NCI-H1436 treated with DMSO at 0.1 percent for 48 hours (cell line): ENCODE measurements at regions not wholly inside any gene's neighbourhood (a gene's known extent, or its start where the extent isn't known, plus 50 kb on each side); places are given as distances from the start of the nearest gene placed in this dataset.

ENCODE experiments used
- DNase-seq: peaks from one replicate; lab custom pipeline; 2025; lab: John Stamatoyannopoulos, UW

DNA sequence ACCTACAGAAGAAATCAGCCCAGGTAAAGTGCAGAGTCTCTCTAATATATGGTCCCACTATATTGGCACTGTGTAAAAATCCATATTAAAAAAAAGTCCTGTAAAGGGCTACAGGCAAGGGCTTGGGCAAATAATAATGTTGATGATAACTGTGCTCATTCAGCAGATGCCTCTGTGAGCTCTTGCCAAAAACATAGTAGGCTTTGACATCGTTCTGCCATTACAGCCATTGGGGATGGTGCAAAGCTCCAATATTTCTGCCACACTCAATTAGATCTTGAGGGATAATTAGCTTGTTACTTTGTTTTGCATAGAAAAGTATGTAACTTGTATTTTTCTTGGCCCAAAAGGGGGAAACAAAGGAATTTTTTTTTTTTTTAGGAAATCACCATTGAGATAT, 645.5 kb upstream of the FAM241A start:
- no peak for DNase-seq

DNA sequence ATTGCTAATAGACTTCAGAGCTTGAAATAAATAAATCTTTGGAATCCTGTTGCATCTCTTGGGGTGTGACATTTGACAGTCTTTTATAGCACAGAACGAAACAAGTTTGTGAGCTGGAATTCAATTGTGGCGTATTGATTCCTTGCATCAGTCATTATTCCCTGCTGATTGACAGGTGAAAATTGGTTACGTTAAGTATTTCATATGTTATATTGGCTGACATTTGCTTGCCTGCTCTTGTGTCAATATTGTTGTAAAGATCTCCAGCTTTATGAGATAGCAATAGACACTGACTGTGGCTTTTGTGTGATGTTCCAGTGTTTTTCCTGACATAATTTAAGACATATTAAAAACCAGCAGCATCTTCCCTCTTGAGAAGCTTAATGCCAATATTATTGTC, 644.4 kb upstream of the FAM241A start:
- DNase-seq = no peak

DNA sequence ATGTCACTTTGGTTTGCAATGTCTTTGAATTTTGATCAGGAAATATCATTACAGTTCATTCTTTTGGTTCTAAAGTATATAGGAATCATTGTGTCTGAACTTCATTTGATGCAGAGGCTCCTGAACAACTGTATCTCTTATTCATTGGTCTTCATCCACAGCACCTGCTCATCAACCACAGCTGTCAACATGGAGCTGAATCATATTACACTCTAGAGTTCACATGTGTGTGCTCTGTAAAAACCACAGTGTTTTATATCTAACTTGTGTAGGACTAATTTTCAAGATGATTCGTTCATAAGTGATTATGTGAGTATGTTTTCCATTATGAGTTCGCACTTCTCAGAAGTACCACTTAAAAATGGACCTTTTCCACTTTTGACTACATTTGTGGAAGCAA, 643.3 kb upstream of the FAM241A start:
- no peak for DNase-seq

DNA sequence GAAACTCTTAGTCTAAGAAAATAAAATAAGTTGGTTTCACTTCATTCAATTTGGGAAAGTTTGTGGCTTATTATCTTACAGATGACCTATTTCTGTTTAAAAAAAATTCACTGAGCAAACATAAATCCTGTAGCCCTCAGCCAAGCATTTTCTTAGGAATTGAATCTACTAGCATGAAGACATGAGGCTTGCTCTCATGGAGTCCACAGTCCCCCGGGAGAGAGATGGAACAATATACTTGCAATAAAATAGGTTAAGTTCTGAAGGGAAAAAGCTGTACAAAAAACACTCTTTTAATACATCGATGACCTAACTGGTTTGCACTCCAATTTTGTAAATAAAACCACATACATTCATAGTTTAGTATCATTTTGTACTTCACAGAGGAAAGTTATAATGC, 642.6 kb upstream of the FAM241A start:
- no peak for DNase-seq

DNA sequence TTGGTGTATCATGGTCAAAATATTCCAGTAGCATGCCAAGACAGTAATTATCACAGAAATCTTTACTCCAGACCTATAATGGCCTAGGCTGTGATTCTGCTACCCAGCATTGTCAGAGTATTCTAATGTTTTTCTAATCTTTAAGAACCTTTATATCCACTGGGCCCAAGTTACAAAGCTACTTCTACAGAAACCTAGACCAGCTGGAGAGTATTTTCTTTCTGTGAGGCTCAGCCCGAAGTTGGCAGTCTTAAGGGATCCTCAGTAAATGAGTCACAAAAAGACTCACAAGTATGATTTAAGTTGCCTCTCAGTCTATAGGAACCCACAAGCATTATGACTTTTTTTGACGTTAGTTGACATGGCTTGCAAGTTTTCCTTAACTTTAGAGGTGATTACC, 638.5 kb upstream of the FAM241A start:
- no peak for DNase-seq

DNA sequence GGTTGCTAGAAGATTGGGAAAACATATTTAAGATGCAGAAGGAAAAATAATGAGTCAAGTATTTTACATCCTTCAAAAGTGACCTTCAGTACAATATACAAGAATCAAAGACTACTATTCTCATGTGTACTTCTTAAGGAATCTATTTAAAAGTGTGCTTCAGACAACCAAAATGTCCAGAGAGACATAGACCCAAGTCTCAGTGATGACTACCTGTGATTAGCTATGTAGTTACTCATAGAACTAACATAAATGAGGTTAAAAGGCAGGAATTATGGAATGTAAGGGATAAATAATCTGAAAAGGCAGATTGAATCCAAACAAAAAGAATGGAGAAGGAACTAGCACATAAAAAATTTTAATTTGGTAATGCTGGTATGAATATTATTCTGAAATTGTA, 634.7 kb upstream of the FAM241A start:
- DNase-seq = no peak

DNA sequence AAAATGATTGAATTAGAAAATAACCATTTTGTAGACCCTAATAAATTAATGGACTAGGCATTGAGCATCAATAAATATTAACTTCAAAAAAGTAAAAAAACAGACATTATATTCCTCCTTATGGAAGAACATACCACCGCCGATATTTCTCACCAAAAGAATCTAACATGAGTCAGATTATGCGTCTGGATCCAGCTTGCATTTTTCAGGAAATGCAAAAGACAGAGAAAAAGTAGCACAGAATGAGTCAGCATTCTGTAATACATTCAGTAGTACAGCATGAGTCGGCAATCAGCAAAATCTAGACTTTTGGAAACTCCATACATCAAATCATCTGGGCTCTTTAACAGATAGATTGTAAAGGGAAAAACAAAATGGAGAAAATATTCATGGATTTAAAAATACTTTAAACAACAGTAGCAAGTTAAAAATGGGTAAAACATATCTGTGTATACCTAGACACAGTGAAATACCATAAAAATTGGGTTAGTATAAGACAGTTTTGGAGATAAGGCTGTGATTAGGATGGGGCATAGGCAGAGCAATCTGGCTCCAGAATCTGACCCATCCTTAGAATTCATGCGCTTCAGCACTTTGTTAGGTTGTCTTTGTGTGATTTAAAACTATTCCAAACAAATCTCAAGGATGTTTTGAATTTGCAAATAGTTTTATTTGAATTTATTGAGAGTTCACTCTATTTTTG, 633.0 kb upstream of the FAM241A start:
- no peak for DNase-seq

DNA sequence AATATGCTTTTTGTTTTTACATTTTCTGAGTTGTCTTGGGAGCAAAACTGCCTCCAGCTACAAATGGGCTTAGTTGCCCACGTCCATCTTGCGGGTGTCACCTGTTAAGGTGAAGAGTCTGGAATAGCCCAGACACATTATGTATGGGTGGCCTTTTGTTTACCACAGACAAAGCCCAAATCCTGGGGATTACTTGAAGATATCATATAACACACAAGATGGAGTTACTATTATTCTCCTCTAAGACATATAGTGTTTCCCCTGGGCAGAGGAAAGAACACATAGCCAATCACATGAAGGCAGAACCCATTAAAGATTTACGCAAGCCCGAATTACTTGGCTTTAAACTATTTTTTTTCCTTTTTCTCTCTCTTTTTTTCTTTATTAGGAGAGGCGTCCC, 625.6 kb upstream of the FAM241A start:
- DNase-seq = no peak

DNA sequence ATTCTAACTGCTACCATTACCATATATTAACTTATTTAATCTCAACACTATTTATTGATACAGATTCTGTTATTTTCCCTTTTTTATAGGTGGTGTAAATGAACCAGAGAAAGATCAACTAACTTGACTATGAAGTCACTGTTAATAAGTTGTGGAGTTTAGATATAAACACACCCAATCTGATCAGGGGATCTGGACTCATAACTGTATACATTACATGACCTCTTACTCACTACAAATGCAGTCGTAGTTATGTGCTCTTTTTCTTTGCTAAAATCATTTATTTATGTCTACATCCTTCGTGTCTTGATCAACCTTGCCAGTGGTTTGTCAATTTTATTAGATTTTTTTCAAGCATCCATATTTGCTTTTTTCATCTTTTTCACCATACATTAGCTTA, 614.8 kb upstream of the FAM241A start:
- DNase-seq = no peak

DNA sequence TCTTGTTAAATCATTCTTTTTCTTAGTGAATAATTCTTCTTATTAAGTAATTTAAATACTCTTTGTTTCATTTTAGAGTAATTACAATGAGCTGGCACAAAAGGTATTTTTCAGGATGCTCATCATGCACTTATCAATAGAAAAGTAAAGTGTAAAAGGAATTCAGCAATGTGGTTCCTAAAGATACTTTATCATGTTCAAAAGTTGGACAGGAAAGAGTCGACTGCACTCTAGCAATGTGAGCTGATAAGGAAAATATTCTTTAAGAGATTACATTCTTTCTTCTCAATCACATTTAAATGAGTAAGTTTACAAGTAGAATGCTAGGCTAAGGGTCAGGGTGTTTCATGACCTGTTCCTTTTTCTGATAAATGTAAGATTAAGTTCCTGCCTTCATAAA, 609.5 kb upstream of the FAM241A start:
- DNase-seq = no peak

DNA sequence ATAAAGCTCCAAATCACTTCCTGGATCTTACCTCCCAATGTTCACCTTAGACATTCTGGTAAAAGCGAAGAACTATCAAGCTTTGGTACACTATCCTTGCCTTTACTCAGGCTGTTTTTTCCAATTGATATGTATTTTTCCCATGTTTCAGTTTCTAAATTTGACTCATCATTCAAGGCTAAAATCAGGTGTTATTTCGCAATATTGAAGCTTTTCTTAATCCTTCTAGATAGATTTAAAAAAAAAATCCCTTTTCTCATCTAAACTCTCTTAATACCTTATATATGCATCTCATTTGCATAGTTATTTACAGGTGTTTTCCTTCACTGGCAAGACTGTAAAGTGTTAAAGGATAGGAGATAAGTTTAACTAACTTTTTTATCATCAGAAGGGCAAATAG, 608.1 kb upstream of the FAM241A start:
- DNase-seq = no peak

DNA sequence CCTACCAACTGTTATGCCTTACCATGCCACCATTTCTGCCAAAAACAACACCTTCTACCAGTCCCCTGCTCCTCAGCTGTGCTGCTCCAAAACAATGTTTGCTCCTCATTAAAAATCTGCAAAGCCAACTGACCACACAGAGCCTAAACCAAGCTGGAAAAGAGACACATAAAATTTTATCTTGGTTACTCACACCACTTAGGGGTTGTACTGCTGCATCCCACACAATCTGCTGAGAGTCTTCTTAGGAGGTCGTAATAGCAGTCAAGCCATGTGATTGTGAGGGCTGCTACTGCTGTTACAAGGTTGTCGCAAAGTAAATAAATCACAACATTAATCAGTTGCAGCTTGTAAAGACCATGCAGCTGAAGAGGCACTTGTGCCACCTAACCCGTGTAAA, 607.4 kb upstream of the FAM241A start:
- no peak for DNase-seq

DNA sequence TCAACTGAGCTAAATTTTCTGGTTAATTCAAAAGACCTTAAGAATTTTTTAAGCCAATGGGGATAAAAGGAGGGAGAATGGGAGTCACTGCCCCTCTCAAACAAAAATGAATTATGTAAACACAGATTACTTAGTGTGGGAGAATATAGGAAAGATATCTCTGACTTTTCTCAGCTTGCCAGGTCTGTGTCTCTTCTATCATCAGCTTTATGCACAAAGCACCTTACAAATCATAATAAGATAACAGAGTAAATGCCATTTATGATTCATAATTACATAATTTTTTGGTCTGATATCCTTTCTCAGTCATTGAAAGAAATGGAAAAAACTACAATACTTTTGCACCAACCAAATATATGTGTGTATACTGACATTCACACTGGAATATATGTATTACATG, 604.6 kb upstream of the FAM241A start:
- DNase-seq = no peak

DNA sequence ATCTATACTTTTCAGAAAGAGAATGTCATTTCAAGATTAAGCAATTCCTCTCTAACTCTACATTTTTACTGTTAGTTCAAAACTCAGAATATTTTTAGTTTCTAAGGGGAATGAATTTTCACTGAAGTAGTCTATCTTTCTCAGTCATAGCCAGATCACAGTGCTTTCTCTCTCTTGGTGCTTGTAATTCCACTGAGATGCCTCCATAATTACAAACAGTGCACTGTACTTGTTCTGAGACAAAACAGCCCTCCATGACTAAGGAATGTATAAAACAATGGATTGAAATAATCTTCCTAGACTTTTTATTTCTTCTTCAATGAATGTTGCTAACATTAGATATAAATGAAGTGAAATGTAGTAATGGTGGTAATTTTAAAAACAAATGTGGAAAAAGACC, 603.2 kb upstream of the FAM241A start:
- DNase-seq = no peak

DNA sequence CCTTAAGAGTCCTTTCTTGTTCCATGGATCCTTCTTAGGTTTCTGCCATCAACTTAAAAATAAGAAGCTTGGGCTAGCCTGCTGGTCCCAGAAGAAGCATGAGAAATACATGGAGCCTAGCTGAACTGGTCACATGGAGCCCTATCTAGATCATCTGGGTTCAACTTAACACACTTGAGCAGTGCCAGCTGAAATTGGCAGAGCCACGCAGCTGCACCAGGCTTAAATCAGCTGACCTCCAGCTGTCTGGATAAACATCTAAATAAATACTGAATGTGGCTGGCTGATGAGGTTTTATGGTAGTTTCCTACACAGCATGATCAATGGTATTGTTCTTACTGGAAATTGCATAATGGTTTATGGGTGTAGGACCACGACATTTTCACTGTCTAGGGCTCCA, 598.4 kb upstream of the FAM241A start:
- no peak for DNase-seq

DNA sequence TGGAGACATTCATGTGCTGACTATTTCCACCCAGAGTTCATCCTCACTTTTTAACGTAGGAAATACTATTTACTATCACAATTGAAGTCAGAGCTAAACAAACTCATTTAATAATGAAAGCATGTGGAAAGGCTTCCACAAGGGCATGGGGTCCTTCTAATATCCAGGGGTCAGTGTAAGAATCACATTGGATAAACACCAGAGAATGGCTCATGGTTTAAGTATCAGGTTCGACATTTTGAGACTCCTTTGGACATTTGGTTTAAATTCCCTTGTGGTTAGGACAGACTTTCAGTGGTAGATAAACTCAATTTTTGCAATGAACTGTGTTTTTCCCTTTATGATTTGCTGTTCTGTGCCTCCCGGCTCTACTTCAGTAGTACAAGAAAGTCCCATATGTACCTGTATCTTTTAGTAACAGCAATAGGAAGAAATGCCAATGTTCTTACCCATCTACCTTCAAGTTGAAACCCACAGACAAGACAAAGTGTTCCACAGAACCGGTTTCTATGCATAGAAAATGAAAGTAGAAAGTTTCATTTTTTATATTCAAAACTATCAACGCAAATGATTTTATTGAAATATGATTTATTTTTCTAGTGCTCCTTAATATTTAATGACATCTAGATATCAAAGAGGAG, 589.0 kb upstream of the FAM241A start:
- no peak for DNase-seq

DNA sequence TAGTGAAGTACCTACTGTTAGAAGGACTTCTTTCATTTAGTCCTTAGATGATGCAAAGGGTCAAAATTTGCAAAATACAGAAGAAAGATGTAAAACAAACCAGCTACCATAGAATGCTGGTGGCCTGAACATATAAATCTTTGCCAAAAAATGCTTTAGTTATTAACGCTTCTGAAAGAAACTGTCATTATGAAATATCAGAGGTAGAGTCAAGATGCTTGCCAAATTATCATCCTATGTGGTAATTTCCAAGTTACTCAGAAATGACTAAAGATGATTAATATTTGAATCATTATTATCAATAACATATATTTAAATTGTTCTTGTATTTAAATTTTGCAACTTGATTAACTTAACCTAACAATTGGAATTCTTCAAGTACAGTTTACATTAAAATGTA, 588.4 kb upstream of the FAM241A start:
- DNase-seq = no peak

DNA sequence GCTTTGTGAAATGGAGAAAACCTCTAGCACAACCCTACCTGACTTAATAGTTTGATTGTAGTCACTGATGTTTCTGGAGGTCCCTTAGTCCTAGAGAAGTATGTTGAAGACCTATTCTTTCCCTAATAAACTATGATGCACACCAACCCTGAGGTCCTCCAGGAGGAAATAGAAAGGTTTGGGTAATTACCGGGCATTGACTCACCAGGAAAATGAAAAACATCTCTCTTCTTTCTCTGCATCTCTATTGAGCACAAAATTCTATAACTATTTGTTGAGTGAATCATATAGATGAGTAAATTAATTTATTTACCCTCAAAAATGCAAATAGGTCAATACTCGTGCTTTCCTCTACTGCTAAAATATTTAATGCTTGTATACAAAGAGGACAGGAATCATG, 582.4 kb upstream of the FAM241A start:
- DNase-seq = no peak

DNA sequence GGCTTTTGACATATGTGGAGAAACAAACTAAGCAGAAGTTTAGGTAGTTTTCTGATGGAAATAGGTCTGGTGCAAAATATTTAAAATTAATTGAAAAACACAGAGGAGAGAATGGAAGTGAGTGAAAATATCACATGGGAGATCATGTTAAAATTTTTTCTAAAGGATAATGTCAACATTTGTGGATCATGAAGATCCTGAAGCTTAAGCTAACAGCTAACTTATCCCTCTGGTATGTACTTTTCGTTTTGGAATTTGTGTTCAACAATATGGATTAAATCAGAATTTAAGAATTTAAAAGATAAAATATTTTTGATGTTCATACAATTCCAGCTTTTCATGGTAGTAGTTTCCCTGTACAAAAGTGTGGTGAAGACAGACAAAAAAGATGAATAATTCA, 572.8 kb upstream of the FAM241A start:
- no peak for DNase-seq

DNA sequence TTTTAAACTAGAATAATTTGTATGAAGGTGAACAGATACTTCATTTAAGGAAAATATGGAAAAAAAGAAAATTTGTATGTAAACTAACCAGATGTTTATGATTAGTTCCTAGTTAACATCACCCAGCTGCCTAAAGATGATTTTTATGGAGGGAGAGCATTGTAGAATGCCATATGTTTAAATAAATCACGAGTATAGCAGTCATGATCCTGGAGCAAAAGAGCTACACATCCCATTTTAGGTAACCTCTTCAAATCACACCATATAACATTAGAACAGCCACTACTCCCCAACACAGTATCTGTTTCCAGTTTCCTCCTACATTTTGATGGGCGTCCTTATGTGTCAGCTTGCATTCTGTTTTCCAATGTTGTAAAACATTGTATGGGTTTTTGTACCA, 571.9 kb upstream of the FAM241A start:
- DNase-seq = no peak

DNA sequence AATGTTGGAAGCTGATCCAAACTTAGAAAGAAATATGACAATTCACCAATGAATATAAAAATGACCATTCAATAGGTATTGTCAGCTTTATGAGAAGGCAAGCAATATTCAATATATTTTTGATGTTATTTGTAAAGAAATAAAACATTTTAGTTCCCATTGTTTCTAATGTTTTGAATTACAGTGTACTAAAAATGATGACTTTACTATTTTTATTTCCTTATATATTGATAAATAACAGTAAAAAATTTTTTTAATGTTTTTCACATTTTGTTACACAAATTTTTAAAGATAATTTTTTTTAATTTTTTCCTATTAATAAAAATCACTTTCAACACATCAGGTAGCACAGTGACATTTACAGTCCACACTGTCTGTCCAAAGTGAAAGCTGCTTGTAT, 565.5 kb upstream of the FAM241A start:
- DNase-seq = no peak

DNA sequence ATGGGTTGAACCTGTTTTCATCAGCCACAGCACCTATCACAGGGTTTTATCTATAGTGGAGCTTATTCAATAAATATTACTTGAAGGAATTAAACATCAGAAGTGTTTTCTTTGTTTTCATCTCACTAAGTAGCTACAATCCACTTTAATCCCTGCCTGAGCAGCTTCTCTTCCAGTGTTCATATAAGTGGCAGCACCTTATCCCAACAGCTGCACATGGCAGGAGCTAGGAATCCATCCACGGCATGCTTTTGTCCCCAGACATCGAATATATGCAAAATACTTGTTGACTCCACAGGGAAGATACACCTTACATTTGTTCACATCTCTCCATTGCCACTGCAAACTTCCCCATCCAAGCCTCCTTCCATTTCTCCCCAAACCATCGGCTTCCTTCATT, 549.8 kb upstream of the FAM241A start:
- no peak for DNase-seq

DNA sequence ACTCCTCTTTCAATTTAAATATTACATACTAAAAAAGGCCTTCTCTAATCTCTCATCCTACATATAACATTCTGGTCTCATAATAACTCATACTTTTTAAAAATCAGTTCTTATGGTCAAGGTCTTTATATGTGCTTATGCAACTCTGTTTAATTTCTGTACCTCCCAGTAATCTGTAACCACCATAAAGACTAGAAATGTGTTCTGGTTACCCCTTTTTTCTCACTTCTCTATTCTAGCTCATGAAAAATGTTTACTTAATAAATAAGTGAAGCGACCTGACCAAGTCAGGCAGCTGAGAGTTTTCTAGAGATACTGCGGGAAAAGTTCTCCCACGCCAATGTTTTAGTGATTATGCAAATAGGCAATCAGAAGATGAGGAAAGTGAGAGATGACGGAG, 548.8 kb upstream of the FAM241A start:
- no peak for DNase-seq

DNA sequence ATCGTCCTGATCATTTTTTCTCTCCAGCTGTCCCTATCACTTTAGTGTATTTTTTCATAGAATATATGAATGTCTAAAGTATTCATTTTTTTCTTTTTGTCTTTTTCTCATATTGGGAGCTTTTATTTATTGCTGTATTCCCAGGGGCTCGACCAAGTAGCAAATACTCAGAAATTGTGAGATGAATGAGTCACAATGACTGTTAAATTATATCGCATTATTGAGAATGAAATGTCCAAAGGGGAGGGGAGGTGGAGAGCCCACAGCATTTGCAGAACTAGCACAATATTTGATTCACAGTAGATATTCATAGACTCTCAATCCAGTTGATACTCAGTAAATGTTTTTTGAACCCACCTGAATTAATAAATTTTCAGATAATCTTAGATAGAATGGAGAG, 543.6 kb upstream of the FAM241A start:
- no peak for DNase-seq
